Osteocyte (in vitro differentiated cells): ENCODE measurements at regions not wholly inside any gene's neighbourhood (a gene's known extent, or its start where the extent isn't known, plus 50 kb on each side); places are given as distances from the start of the nearest gene placed in this dataset.

ENCODE experiments used
- DNase-seq: peaks from one replicate; pipeline ENCODE4 v3.0.0; 2021; ENCODE audit warnings: mixed read lengths; ENCODE audit not compliant: unreplicated experiment; ENCODE audit errors: extremely low spot score
- H3K27ac Mint-ChIP-seq: one replicate; pipeline ENCODE4 v1.8.0; 2021; ENCODE audit warnings: mild to moderate bottlenecking, mixed read lengths; ENCODE audit not compliant: unreplicated experiment
- H3K27me3 Mint-ChIP-seq: one replicate; pipeline ENCODE4 v1.8.0; 2021; ENCODE audit warnings: mixed read lengths; ENCODE audit not compliant: unreplicated experiment
- H3K36me3 Mint-ChIP-seq: one replicate; pipeline ENCODE4 v1.8.0; 2021; ENCODE audit warnings: mixed read lengths; ENCODE audit not compliant: unreplicated experiment
- H3K4me1 Mint-ChIP-seq: one replicate; pipeline ENCODE4 v1.8.0; 2021; ENCODE audit warnings: mixed read lengths; ENCODE audit not compliant: unreplicated experiment
- H3K4me3 Mint-ChIP-seq: one replicate; pipeline ENCODE4 v1.8.0; 2021; ENCODE audit warnings: mild to moderate bottlenecking, moderate library complexity, mixed read lengths; ENCODE audit not compliant: unreplicated experiment
- H3K9me3 Mint-ChIP-seq: one replicate; pipeline ENCODE4 v1.8.0; 2021; ENCODE audit warnings: mixed read lengths; ENCODE audit not compliant: unreplicated experiment
- TF ChIP-seq, protein P1 (sequence below): fragments of 200-600 bp; sonication (generic); IDR thresholded peaks from 2 replicates; pipeline ENCODE4 v1.5.0; 2021; ENCODE audit warnings: antibody characterized with exemption, mild to moderate bottlenecking, moderate library complexity

DNA sequence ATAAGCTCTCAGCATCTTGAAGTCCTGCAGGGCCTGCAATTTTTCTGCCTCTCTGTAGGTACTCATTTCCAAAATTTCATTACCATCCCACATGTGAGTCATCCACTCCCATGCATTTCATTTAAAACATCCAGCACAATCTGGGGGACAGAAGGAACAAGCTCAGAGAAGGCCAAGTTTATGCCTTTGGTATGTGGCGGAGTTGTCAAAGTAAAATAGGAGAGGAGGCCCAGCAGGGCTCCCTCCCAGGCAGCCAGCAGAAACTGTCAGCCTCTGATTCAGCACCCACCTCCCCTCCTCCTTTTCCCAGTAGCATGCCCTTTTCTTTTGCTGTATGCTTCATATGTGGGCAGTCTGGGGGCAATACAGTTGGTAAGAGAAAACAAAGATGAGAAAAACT is 126.4 kb upstream of the ZNF366 start:
- no peaks in the 10 kb centered on the region for H3K9me3 Mint-ChIP-seq
- DNase-seq = no peak

DNA sequence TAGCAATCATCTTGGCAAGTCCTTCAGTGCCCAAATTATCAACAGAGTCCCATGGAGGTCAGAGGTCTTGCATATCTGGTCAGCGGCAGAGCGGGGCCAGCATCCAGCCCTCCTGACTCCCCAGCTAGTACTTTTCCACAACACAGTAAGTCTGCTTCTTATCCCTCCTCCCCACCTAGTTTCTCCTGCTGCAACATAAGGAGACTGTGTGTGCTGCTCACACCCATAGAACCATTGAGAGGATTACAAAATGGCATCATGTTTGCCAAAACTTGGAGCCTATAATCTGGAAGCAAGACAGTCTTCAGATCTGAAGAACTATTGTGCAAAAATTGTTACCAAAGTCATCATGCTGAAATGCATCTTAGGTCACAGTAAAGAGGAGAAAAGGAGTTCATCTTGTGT is 125.8 kb upstream of the ZNF366 start:
- Mint-ChIP-seq H3K27me3 (no peaks in the 10 kb centered on the region), H3K9me3 (no peaks in the 10 kb centered on the region), H3K4me1 (peaks cover 23% of the 10 kb centered on the region), H3K36me3 (no peaks in the 10 kb centered on the region), H3K27ac (no peak overlapping the region), H3K4me3 (no peak overlapping the region)
- no peak for DNase-seq
- TF ChIP-seq, protein P1, sequence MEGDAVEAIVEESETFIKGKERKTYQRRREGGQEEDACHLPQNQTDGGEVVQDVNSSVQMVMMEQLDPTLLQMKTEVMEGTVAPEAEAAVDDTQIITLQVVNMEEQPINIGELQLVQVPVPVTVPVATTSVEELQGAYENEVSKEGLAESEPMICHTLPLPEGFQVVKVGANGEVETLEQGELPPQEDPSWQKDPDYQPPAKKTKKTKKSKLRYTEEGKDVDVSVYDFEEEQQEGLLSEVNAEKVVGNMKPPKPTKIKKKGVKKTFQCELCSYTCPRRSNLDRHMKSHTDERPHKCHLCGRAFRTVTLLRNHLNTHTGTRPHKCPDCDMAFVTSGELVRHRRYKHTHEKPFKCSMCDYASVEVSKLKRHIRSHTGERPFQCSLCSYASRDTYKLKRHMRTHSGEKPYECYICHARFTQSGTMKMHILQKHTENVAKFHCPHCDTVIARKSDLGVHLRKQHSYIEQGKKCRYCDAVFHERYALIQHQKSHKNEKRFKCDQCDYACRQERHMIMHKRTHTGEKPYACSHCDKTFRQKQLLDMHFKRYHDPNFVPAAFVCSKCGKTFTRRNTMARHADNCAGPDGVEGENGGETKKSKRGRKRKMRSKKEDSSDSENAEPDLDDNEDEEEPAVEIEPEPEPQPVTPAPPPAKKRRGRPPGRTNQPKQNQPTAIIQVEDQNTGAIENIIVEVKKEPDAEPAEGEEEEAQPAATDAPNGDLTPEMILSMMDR = no peak

More for the DNA sequence above, 126.4 kb upstream of the ZNF366 start:
- H3K4me3 Mint-ChIP-seq = no peak overlapping the region
- H3K27ac Mint-ChIP-seq = peak overlapping the region; percentile 65
- TF ChIP-seq, protein P1 = no peak
- H3K27me3 Mint-ChIP-seq = no peaks in the 10 kb centered on the region
- peaks cover 23% of the 10 kb centered on the region for H3K4me1 Mint-ChIP-seq
- H3K36me3 Mint-ChIP-seq = no peaks in the 10 kb centered on the region

DNA sequence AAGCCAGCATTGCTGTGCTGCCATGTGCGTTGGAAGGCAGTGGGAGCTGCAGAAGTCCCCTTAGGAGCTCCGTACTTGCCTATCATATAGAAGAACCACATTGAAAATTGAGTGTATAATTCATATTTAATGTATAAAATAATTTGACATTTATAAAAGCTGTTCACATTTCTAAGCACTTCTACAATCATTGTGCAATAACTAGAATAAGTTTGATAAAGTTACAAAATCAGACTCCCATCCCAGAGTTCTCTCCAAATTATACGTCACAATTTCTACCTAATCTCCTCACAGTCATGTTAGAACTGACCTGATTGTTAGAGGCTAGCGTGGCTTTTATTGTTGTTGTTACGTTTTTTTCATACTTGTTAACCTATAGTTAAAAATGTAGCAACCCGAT is 123.5 kb upstream of the ZNF366 start:
- Mint-ChIP-seq H3K4me3 (no peak overlapping the region), H3K27me3 (no peaks in the 10 kb centered on the region), H3K36me3 (no peaks in the 10 kb centered on the region), H3K27ac (no peak overlapping the region), H3K4me1 (peaks cover 26% of the 10 kb centered on the region), H3K9me3 (no peaks in the 10 kb centered on the region)
- no peak for DNase-seq
- TF ChIP-seq, protein P1 = no peak

DNA sequence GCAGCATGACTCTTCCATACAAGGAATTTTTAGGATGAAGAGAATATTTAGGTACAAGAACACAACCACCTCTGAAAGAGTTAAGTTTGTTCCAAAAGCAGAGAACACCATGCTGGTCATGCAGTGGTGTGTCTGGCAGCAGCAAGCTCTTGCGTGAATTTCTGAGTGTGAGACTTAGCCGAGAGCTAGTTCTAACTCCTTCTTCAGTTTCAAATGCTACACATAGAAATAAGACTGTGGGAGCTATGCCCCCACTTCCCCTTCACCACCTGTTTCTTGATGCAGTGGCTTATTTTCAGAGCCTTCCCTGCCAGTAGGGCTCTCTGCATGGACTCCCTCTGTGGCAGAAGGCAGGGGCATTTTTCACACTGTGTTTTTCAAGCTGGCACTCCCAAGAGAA is 122.9 kb upstream of the ZNF366 start:
- no peak for DNase-seq
- H3K4me1 Mint-ChIP-seq = peaks cover 30% of the 10 kb centered on the region
- H3K27me3 Mint-ChIP-seq = no peaks in the 10 kb centered on the region
- no peak overlapping the region for H3K27ac Mint-ChIP-seq
- H3K36me3 Mint-ChIP-seq = no peaks in the 10 kb centered on the region
- TF ChIP-seq, protein P1 = no peak
- H3K4me3 Mint-ChIP-seq = no peak overlapping the region
- H3K9me3 Mint-ChIP-seq = no peaks in the 10 kb centered on the region

DNA sequence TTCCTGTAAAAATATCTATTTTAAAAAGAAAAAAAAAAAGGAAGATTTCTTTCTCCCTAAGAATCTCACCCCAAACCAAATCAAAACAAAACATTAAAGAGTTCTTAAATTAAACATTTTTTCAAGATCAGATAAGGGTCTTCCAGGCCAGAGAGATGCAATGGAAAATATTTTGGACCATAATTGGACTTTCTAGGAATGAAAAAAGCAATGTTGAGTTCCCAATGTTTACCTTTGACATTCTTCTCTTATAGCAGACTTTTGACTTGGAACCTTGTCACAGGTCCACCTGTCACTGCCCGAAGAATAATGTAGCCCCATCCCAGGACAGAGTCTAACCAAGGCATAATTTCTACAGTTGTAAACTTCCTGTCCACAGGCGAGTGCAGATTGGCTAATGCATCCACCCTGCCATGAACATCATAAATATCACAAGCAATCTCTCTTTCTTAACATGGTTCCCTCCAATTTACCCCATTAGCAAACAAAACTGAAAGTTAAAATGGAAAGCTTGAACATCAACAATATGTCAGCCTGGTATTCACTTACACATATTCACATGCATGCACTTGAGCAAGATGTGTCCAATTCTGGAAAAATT is 121.7 kb upstream of the ZNF366 start:
- no peaks in the 10 kb centered on the region for H3K9me3 Mint-ChIP-seq
- H3K27me3 Mint-ChIP-seq = no peaks in the 10 kb centered on the region
- TF ChIP-seq, protein P1 = no peak
- no peak overlapping the region for H3K27ac Mint-ChIP-seq
- H3K36me3 Mint-ChIP-seq = no peaks in the 10 kb centered on the region
- no peak for DNase-seq
- no peak overlapping the region for H3K4me3 Mint-ChIP-seq
- H3K4me1 Mint-ChIP-seq = peaks cover 34% of the 10 kb centered on the region
